Caki2 (cell line): ENCODE measurements at regions not wholly inside any gene's neighbourhood (a gene's known extent, or its start where the extent isn't known, plus 50 kb on each side); places are given as distances from the start of the nearest gene placed in this dataset.
"Not testable (repeated sequence)": the region's sequence is repeated elsewhere in the genome, so short reads cannot be mapped to it uniquely, and the experiment has no call there.

Experiments used
- DNase-seq: peaks from one replicate; pipeline ENCODE4 v3.0.0-alpha.2; 2015; ENCODE audit warnings: low read depth
- in situ Hi-C: cut with HindIII; loops from 2 replicates; pipeline ENCODE4 v1.10.0; 2016; ENCODE audit warnings: low sequenced_read_pairs, low pct_unique_long_range_greater_than_20kb, mixed read lengths

- no peak for DNase-seq
- in situ Hi-C loops: no loop called here
These were observed 559.1 kb downstream of the ZNF674 start for GRCh38 chrX:45986081-45986480.

GRCh38 chrX:45982958-45983727, 562.1 kb downstream of the ZNF674 start:
- in situ Hi-C loops, DNase-seq: not testable (repeated sequence)

- in situ Hi-C loops: no loop called here
These were observed 564.5 kb downstream of the ZNF674 start for GRCh38 chrX:45980726-45981125.

GRCh38 chrX:45975633-45976032, 569.6 kb downstream of the ZNF674 start:
- in situ Hi-C loops: no loop called here
- DNase-seq: no peak

More at GRCh38 chrX:45980726-45981125, 564.5 kb downstream of the ZNF674 start:
- DNase-seq: no peak

GRCh38 chrX:45972636-45973035, 572.6 kb downstream of the ZNF674 start:
- in situ Hi-C loops: no loop called here
- no peak for DNase-seq

DNA sequence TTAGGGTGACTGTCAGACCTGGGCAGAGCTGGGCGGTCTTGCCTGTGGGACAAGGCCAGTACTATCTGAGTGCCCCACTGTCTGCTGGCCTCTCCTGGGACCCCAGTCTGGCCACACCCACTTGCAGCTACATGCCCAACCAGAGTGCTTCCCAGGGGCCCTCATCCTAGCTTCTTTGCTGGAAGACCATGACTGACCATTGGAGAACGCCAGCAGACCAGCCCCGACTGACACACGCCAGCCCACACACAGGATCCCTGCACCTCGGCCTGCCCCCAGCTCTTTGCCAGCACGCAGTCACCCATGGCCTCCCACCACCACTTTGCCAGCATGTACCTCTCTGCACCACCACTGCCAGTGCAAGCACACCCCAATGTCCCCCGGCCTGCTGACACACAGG, 585.7 kb downstream of the ZNF674 start:
- in situ Hi-C loops: no loop called here
- no peak for DNase-seq

GRCh38 chrX:45956191-45956870, 588.9 kb downstream of the ZNF674 start:
- in situ Hi-C loops: no loop called here
- DNase-seq: no peak

GRCh38 chrX:45955661-45956060, 589.6 kb downstream of the ZNF674 start:
- no peak for DNase-seq
- in situ Hi-C loops: no loop called here

DNA sequence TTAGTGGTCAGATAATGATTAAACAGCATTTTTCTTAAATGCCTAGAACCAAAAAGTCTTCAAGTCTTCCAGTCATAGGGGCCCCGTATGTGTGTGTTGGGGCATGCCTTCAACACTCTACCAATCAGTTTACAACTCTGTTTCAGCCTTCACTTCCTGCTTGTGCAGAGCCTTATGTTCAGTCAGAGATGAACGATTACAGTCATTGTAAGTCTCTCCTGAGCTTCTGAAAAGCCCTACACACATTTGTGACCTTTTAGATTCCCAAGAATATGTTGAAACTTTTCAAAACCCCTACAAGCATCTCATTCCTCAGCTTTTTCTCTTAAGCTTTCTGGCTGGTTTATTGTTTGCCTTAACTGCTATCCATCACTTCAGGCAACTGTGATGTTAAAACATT, 591.2 kb downstream of the ZNF674 start:
- no peak for DNase-seq
- in situ Hi-C loops: no loop called here

DNA sequence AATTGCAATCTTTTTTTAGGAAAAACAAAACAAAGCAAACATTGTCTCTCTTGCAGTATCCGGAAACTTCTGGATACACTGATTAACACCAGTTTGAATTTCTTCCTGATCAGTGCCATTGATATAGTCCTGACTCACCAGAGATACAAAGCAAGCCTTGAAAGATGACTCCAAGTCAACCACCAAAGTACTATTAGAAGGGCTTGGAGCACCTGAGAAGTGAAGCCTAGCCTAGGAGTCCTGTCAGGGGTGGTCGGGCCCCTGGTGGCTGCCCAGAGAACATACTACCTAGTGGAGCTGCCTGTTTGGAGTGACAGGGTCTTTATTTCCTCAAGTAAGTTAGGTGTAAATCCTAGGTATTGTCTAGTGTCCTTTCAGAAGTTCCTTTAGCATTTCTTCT, 593.2 kb downstream of the ZNF674 start:
- in situ Hi-C loops: no loop called here
- no peak for DNase-seq

GRCh38 chrX:45935408-45935807, 609.8 kb downstream of the ZNF674 start:
- in situ Hi-C loops: no loop called here
- no peak for DNase-seq

DNA sequence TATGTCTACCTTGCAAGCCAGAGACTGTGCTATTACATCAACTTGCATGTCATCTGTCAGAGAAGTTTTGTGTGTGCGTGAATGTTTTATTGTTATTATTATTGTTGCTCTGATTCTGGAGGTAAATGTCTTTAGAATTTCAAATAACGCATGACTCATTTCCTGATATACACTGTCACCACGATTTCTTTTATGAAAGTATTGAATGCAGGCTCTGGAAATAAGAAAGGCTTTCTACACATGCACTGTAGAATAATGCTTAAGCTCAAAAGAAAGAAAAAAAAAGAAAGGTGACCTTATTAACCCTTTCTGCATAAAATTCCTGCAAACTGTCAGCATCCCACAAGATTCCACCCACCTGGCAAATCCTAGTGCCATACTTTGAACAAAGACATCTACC, 632.9 kb downstream of the ZNF674 start:
- in situ Hi-C loops: no loop called here
- no peak for DNase-seq

- in situ Hi-C loops: no loop called here
- DNase-seq: no peak
These were observed 637.4 kb downstream of the ZNF674 start for GRCh38 chrX:45907786-45908185.

DNA sequence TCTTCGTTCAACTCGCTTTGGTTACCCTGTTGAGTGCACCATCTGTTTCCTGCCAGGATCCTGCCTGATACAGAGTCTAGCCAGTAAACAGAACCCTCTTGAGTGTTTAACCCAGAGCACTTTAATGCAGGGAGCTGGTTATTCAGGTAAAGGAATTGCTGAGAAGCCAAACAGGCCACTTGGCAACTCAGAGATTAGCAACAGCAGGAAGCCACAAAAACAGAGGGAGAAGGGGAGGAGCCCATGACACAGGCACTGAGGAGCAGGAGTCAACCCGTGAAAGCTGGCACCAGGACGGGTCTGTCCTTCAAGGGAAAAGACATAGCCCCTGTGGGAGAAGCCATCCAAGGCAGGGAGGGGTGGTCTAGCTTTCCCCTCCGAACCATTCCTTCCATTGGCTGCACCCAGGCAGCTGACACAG, 641.4 kb downstream of the ZNF674 start:
- in situ Hi-C loops: no loop called here
- DNase-seq: no peak

DNA sequence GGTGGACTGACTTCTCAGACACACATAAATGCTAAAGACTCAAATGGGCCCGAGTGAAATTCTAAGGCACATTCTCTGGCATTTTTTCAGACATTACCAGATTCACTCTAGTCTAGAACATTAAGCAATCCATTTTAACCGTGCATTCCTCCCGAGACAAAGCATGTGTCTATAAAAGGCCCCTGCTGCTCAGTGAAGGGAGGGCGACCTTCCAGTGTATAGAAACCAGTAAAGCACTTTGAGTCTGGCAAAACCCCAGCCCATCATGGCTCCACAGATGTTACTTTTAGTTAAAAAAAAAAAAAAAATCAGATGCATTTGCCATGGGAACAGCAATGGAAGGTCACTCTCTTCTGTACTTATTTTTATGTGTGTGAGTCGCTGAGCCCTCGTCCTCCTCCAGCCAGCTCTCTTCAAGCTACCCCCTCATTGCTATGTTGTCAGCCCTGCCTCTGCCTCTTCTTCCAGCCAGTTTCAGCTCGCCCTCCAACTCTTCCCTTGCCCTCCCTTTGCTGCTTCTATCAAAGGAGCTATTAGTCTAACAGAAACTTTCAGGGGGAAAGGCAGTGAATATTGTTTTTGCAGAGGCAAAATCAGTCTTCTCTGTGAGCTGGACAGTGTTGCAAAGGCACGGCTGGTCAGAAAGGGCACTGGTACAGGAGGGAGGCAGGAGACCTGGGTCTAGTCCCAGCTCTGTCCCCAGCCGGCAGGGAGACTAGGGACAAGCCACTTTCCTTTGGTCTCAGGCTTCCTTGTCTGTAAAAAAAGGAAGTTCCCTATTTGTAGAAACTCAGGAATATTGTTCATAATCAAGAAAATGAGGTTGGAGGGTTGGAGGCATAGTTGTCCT, 644.2 kb downstream of the ZNF674 start:
- in situ Hi-C loops: no loop called here
- DNase-seq: no peak

DNA sequence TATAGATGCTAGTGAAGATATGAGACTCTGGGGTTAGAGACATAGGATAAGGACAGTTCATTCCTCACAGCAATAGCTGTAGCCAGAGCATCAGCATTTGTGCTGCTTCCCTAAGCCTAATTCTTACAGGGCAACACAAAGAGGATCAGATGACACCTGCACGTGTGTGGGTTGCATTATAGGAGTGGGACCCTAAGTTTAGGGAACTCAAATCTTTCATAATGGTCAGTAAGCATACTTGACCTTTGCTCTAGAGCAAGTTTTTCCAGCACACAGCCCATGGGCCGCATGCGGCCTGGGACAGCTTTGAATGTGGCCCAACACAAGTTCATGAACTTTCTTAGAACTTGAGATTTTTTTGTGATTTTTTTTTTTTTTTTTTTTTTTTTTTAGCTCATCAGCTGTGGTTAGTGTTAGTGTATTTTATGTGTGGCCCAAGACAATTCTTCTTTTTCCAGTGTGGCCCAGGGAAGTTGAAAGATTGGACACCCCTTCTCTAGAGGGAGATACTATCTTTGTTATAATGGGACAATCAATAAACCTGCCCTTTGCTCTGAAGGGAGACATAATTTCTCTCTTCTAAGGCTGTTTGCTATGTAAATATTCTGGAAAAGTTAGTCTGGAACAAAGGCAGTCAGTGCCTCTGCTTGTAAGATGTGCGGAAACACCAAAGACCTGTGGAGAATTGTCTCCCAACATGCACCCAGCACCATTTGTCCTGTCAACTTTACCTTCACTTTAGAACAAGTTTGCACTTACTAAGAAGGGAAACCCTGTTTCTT, 650.2 kb downstream of the ZNF674 start:
- in situ Hi-C loops: no loop called here
- no peak for DNase-seq

DNA sequence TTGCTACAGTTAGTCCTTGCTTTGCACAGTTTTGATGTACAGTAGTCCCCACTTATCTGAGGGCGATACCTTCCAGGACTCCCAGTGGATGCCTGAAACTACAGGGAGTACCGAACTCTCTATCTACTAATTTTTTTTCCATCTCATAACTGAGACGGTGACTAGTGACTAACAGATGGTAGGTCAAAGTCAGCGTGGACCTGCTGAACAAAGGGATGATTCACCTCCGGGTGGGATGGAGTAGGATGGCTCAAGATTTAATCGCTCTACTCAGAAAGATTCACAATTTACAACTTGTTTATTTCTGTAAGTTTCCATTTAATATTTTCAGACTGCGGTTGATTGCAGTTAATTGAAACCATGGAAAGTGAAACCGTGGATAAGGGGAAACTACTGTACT, 655.8 kb downstream of the ZNF674 start:
- in situ Hi-C loops: no loop called here
- DNase-seq: no peak

DNA sequence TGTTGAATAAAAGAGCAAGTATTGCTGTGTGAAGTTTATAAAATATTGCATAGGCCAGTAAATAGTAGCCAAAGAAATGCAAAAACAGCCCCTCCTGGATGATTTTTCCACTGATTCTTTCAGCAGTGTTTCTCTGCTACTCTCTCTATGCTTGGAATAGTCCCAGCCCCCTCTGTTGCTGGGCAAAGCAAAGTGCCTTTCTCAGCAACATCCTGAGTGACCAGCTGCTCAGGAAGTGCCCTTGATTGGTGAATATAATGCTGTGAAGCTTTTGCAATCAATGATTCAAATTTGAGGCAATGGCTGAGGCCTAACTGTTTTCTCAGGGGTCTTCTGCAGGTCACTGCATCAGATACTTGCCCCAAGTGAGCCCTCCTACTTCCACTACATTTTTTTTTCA, 656.7 kb downstream of the ZNF674 start:
- DNase-seq: no peak
- in situ Hi-C loops: no loop called here
